Esophagus squamous epithelium (tissue), 5 donors: ENCODE measurements at regions not wholly inside any gene's neighbourhood (a gene's known extent, or its start where the extent isn't known, plus 50 kb on each side); places are given as distances from the start of the nearest gene placed in this dataset.

Experiments
- DNase-seq: peaks from one replicate; lab custom pipeline; 2025; lab: John Stamatoyannopoulos, UW
- H3K27ac ChIP-seq, 4 donors: fragments of 200-600 bp; sonication (generic); one replicate each; pipeline ENCODE4 v1.5.1; 2016 to 2019; ENCODE audit warnings: mild to moderate bottlenecking in 1 of 4
- H3K27me3 ChIP-seq, 4 donors: fragments of 200-600 bp; sonication (generic); 1 replicate in 3 of 4; 2 replicates in 1 of 4; pipeline versions ENCODE4 v1.5.1 to v1.6.0; 2017 to 2021; ENCODE audit warnings: antibody characterized with exemption in 1 of 4
- H3K36me3 ChIP-seq, 3 donors: fragments of 200-600 bp; sonication (generic); one replicate each; pipeline ENCODE4 v1.5.1; 2016 to 2019
- H3K4me1 ChIP-seq, 3 donors: fragments of 200-600 bp; sonication (generic); one replicate each; pipeline ENCODE4 v1.5.1; 2017 to 2019
- H3K4me3 ChIP-seq, 4 donors: fragments of 200-600 bp; sonication (generic); 1 replicate in 3 of 4; 2 replicates in 1 of 4; pipeline ENCODE4 v1.5.1; 2016 to 2019; ENCODE audit warnings: mild to moderate bottlenecking in 2 of 4, moderate library complexity in 1 of 4
- H3K9me3 ChIP-seq, 3 donors: fragments of 200-600 bp; sonication (generic); one replicate each; pipeline ENCODE4 v1.5.1; 2016 to 2019
- CTCF ChIP-seq, 6 experiments: fragments of 450-650 bp in 4 of 6; fragments of 200-600 bp in 2 of 6; sonication (generic) in 2 of 6; IDR thresholded peaks; one replicate each; pipeline ENCODE4 v1.5.1; 2016 to 2019; ENCODE audit warnings: antibody characterized with exemption in 6 of 6, mild to moderate bottlenecking in 4 of 6, moderate library complexity in 4 of 6
- POLR2A ChIP-seq, 4 donors: fragments of 450-650 bp; IDR thresholded peaks; one replicate each; pipeline ENCODE4 v1.6.1; 2017; ENCODE audit warnings: antibody characterized with exemption in 4 of 4, mild to moderate bottlenecking in 4 of 4, moderate library complexity in 3 of 4
- WGBS, 2 donors: methylation state at CpG; one replicate each; pipeline ENCODE4 v1.1.5; 2018; 5-methylcytosine and 5-hydroxymethylcytosine counted together
- intact Hi-C: fragments of 100-400 bp; cut with DNase I; formaldehyde crosslinking; loops from one replicate; pipeline ENCODE4 v1.15.0; 2022
- donor health status: DM: yes; HTN: yes; CAD: no.

- 56 to 64% methylated on average over 3 of the region's 3 CpGs for WGBS, 2 donors
- TF ChIP-seq CTCF (IDR thresholded peaks at IDR 0.05) (no peak), POLR2A (IDR thresholded peaks at IDR 0.05) (no peak)
- H3K9me3 ChIP-seq = peaks cover 0 to 8% (median 0%) of the 10 kb centered on the region in 3 donors
Observed at GRCh38 chr13:27691207-27691606, 69.5 kb downstream of the POLR1D start.

GRCh38 chr13:27696731-27697130, 75.0 kb downstream of the POLR1D start:
- H3K9me3 ChIP-seq = peaks cover 0 to 2% (median 0%) of the 10 kb centered on the region in 3 donors
- H3K4me1 ChIP-seq = no peaks in the 10 kb centered on the region
- no peak overlapping the region for H3K4me3 ChIP-seq
- intact Hi-C loops = no loop called here
- H3K27ac ChIP-seq = no peak overlapping the region
- no peak for DNase-seq
- no peaks in the 10 kb centered on the region for H3K36me3 ChIP-seq
- WGBS, 2 donors = 64 to 65% methylated on average over 3 of the region's 3 CpGs
- no peak for TF ChIP-seq CTCF (IDR thresholded peaks at IDR 0.05)
- TF ChIP-seq POLR2A (IDR thresholded peaks at IDR 0.05) = no peak
- H3K27me3 ChIP-seq = no peaks in the 10 kb centered on the region

More at GRCh38 chr13:27691207-27691606, 69.5 kb downstream of the POLR1D start:
- Histone ChIP-seq H3K36me3 (no peaks in the 10 kb centered on the region), H3K4me1 (no peaks in the 10 kb centered on the region), H3K27ac (no peak overlapping the region), H3K4me3 (no peak overlapping the region), H3K27me3 (no peaks in the 10 kb centered on the region)
- intact Hi-C loops = no loop called here
- no peak for DNase-seq

GRCh38 chr13:27699952-27700351, 78.3 kb downstream of the POLR1D start:
- Histone ChIP-seq H3K9me3 (peaks cover 0 to 6% (median 3%) of the 10 kb centered on the region in 3 donors), H3K27me3 (no peaks in the 10 kb centered on the region), H3K36me3 (no peaks in the 10 kb centered on the region), H3K4me3 (no peak overlapping the region), H3K27ac (no peak overlapping the region), H3K4me1 (no peaks in the 10 kb centered on the region)
- intact Hi-C loops = no loop called here
- DNase-seq = no peak
- WGBS, 2 donors = 84 to 85% methylated on average over 4 of the region's 4 CpGs
- TF ChIP-seq POLR2A (IDR thresholded peaks at IDR 0.05) = no peak
- TF ChIP-seq CTCF (IDR thresholded peaks at IDR 0.05) = no peak

- TF ChIP-seq CTCF (IDR thresholded peaks at IDR 0.05) = no peak
- no peak for TF ChIP-seq POLR2A (IDR thresholded peaks at IDR 0.05)
- Histone ChIP-seq H3K4me1 (no peaks in the 10 kb centered on the region), H3K27ac (no peak overlapping the region), H3K4me3 (no peak overlapping the region), H3K36me3 (no peaks in the 10 kb centered on the region), H3K9me3 (peaks cover 0 to 6% (median 3%) of the 10 kb centered on the region in 3 donors), H3K27me3 (peaks cover 0 to 12% (median 0%) of the 10 kb centered on the region in 4 donors)
- intact Hi-C loops = no loop called here
- 77 to 82% methylated on average over 2 of the region's 2 CpGs for WGBS, 2 donors
- DNase-seq = no peak
Observed at GRCh38 chr13:27704681-27705080, 83.0 kb downstream of the POLR1D start.

GRCh38 chr13:27708325-27708724, 84.0 kb upstream of the GSX1 start:
- Histone ChIP-seq H3K27me3 (peaks cover 0 to 12% (median 0%) of the 10 kb centered on the region in 4 donors), H3K36me3 (no peaks in the 10 kb centered on the region), H3K4me3 (no peak overlapping the region), H3K9me3 (no peaks in the 10 kb centered on the region), H3K4me1 (no peaks in the 10 kb centered on the region), H3K27ac (no peak overlapping the region)
- intact Hi-C loops = no loop called here
- WGBS, 2 donors = 77 to 80% methylated on average over 6 to 7 of the region's 9 CpGs
- DNase-seq = no peak
- TF ChIP-seq CTCF (IDR thresholded peaks at IDR 0.05) (no peak), POLR2A (IDR thresholded peaks at IDR 0.05) (no peak)
